GM21381 (cell line): ENCODE measurements at regions not wholly inside any gene's neighbourhood (a gene's known extent, or its start where the extent isn't known, plus 50 kb on each side); places are given as distances from the start of the nearest gene placed in this dataset.
"Not testable (repeated sequence)": the region's sequence is repeated elsewhere in the genome, so short reads cannot be mapped to it uniquely, and the experiment has no call there.

ENCODE experiments used
- ATAC-seq: cut with Tn5 transposase; IDR thresholded peaks from one replicate; pipeline ENCODE4 v1.9.1; 2021; ENCODE audit warnings: mild to moderate bottlenecking, moderate library complexity; ENCODE audit not compliant: unreplicated experiment

DNA sequence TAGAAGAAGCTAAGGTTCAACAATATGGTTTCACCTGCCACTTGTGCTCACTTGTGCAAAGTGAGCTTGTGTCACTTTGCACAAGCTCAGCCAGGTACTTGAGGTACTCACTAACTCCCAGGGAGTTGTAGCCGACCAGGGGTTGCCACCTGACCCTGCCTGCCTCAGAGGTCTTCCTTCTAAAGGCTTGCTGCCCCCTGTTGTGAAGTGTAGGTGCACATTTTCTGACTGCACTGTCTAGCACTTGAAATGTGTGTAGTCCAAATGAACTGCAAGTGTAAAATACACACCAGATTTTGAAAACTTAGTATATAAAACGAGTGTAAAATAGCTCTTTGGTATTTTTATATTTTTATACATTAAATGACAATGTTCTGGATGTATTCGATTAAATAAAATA lies 230.8 kb downstream of the DLEU7 start:
- no peak for ATAC-seq

DNA sequence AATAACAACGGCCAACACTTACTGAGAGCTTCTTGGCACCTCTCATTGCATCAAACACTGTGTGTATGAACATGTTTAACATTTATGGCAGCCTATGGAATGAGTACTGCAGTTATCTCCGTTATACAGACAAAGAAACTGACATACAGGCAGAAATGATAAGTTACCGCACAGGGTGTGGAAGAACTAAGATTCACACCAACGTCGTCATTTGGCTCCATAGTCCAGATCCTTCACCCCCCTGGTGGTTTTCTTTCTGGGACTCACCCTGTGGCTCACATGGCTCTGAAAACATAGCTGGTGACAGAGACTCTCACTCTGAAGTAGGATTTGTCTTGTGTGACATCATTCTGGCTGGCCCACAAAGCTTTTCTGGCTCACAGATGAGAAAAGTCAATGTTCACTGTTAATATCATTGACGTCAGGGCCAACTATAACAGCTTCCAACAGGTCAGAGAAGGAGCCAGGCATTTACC lies 230.1 kb downstream of the DLEU7 start:
- no peak for ATAC-seq

DNA sequence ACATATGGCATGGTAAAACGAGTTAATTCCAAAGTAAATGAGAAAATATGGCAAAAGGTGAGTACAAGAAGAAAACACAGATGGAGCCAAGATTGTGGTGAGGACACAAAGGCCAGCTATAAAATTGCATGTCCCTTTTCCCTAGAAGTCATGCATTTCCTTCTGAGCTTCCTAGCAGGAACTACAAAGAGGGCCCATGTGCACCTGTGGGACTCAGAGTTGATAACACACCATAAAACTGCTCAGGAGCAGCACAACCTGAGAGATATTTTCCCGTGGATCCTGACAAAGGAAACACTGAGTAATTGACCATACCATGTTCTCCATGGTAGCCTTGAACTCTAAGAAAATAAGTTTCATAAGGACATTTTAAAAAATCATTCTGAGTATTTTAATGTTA lies 228.3 kb downstream of the DLEU7 start:
- no peak for ATAC-seq

DNA sequence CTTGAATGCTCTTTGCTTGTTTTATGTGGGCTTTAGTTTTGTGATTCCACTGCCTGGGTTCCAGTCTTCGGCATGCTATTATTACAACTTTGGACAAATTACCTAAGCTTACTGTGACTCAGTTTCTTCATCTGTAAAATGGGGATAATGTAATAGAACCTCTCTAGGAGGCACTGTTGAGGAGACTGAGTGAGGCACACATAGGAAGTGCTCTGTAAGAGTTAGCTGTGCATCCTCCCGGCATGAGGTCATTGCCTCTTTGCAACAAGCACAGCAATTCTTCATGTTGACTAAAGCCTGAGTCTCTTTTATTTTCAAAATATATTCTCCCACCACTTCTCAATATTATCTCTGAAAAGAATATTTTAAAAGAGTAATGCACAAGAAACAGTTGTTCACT lies 227.4 kb downstream of the DLEU7 start:
- ATAC-seq: no peak

DNA sequence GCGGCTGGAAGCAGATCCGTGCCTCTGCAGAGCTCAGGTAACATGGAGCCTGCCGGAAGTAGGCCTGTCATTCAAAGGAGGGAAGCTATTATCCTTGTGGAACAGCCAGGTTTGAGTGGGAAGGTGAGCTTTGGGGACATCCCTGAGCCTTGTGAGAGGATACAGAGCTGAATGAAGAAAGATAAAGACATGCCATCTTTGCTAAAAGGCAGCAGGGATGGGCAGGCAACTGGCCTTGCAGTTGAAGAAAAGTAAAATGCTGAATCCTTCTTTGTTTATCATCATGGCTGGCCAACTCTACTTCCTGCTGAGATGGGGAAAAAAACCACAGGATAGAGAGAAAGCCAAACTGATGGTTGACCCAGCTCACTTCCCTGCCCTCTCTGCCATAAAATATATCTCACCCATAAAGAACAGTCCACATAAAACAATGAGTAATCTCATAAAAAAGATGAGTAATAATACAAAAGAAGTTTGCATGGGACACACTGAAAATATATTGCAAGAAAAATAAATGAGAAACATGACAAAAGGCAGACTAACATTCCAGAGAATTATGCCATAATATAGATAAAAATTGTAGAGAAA lies 226.3 kb downstream of the DLEU7 start:
- ATAC-seq: no peak

DNA sequence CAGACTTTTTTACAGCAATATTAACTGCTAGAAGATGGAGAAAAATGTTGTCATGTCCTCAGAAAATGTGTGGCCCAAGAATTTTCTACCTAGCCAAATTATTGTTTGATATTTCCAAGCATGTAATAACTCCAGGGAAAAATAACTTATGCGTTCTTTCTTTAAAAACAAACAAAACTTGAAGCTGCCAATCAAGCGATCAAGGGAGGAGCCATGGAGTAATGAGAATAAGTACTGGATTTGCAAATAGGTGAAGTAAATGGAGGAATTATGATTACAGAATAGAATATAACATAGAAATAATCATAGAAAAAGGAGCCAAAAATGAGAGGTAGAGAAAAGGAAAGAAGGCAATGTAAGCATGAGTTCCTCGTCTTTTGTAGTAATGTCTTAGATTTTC lies 225.3 kb downstream of the DLEU7 start:
- no peak for ATAC-seq

DNA sequence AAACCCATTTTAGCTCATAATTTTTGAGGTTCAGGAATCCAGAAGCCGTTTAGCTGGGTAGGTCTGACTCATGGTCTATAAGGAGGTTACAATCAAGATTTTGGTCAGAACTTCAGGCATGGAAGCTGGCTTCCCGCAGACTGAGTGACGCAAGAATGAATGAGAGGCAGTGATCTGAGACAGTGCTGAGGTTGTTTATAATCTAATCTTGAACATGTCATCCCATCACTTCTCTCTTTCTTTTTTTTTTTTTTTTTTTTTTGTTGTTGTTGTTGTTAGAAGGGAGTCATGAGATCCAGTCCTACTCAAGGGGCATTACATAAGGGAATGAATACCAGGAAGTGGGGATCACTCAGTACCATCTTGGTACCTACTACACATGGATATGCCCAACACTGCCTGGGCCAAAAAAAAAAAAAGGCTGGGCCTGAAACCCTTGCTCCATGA lies 217.4 kb downstream of the DLEU7 start:
- no peak for ATAC-seq

DNA sequence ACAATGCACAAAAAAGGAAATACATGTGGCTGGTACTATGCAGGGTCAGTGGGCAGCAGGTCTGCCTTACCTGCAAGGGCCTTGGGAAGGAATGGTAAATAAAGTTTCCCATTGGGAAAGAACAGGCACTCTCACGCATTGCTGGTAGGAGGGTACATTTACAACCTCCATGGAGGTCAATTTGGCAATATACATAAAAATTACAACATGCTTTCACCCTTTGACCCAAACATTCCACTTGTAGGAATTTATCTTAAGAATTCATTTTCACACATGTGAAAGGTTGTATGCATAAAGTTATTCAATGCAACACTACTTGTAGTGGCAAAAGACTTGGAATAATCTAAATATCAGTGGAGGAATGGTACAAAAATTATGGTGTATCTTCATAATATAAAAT lies 216.4 kb downstream of the DLEU7 start:
- no peak for ATAC-seq

DNA sequence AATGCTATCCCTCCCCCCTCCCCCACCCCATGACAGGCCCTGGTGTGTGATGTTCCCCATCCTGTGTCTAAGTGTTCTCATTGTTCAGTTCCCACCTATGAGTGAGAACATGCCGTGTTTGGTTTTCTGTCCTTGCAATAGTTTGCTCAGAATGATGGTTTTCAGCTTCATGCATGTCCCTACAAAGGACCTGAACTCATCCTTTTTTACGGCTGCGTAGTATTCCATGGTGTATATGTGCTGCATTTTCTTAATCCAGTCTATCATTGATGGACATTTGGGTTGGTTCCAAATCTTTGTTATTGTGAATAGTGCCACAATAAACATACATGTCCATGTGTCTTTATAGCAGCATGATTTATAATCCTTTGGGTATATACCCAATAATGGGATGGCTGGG lies 215.0 kb downstream of the DLEU7 start:
- not testable (repeated sequence) for ATAC-seq

DNA sequence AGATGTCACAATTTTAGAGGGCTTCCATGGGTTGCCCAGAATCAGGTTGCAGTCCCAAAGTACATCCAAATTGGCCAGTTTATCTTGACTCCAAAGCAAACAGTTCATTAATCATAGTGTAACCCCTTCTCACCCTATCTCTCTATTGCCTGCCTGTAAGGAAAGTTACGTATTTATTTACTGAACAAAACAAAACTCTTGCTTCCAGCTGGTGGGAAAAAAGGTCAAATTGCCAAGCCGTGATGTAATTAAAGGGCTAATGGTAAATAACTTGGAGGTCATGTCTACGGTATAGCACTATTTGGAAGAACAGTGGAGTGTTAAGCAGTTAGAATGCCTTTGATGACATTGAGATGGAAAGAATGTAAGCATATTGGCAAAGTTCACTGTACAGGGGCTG lies 214.0 kb downstream of the DLEU7 start:
- ATAC-seq: no peak

DNA sequence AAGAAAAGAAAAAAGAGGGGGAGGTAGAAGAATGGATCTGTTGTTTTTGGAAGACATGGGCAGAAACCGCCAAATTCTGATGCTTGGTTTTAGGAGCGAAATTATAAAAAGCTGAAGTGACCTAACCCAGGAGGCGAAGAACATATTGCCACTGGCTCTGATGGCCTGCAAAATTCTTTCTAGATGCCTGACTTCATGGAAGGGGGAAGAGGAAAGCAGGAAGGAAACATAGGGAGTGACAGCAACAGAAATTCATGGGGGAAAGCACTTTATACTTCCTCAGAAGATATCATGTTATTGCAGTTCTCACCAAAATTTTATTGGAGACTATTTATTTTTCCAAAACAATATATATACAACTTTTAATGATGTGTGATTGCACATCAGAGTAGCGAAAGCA lies 213.5 kb downstream of the DLEU7 start:
- no peak for ATAC-seq

DNA sequence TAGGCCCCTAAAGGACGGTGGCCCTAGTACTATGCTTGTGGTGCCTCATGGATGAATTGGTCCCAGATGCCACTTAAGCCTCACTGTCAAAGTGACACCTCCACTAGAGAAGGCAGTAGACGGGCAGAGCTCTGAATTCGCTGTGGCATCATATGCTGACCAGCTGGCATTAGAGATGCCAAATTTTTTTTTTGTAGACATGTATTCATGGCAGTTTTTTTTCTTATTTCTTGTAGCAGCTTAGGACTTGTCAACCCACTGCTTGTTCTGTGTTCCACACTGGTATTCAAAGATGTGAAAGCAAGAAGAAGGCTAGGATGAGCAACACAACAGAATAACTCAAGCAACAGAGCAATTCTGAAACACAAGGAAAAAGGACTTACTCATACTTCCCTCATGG lies 212.5 kb downstream of the DLEU7 start:
- no peak for ATAC-seq

DNA sequence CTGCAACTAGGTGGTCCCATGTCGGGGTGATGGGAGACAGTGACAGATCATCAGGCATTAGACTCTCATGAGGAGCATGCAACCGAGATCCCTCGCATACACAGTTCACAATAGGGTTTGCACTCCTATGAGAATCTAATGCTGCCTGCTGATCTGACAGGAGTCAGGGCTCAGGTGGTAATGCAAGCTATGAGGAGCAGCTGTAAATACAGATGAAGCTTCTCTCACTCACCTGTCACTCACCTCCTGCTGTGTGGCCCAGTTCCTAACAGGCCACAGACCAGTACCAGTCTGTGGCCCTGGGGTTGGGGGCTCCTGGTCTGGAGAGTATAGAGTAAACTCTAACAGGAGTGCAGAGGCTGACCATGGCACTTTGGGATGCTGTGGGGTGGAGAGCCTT lies 209.2 kb downstream of the DLEU7 start:
- ATAC-seq: no peak

DNA sequence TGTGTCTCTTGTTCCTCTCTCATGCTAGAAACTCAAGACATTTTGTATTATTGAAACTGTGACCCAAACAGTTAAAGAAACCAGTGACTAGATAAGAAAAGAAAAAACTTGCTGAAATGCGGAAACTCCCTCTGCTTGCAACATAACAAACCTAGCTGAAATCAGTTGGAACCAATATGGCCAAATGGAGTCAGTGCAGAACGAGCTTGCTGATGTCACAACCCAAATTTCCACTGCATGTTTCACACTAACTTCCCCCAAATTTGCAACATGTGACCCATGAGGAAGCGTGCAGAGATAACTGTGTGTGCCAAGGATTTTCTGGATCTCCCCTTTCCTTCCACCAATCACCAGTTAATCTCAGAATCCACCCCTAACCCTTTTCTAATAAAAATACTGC lies 208.0 kb downstream of the DLEU7 start:
- peak; percentile 43 for ATAC-seq

DNA sequence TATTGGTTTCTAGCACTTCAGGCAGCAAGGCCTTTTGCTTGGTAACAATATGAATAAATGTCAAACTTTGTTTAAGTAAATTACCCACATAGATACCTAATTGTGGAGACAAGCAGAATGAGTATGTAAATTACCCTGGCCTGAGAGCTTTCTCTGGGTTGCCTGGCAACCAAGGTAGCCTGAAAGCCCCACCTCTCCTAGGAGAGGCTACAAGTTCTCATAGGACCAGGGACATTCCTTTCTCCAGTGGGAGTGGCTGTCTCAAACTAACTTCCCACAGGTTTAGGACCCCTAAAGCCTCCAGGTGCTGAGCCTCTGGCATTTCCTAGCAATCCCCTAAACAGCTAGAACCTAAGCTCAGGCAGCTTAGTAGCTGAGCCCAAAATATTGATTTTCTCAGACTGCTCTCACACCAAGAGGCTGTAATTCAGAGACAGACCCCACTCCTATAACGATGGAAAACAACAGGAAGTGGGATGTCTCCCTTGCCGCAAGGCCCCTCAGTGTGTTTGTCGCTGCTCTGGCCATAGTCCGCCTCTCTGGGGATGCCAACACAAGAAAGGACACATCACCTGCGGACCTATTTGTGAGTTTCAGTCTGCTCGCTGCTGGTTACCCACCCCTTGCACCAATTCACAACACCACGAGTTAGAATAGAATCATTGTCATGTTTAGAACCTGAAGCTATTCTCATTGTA lies 207.3 kb downstream of the DLEU7 start:
- peak; percentile 74 for ATAC-seq

DNA sequence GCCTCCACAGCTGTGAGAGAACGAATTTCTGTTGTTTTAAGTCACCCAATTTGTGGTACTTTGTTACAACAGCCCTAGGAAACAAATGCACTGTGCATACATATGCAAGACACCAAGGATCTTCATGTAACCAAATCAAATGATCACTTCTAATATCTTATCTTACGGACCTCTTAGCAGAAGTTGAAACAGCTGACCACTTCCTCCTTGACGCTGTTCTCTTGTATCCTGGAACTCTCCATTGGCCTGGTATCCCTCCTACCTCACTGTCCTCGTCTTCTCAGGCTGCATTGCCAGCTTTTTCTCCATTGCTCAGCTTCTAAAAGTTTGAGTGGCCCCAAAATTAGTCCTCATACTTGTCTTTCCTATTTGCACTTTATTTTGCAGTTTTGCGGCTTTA lies 200.4 kb downstream of the DLEU7 start:
- ATAC-seq: no peak

DNA sequence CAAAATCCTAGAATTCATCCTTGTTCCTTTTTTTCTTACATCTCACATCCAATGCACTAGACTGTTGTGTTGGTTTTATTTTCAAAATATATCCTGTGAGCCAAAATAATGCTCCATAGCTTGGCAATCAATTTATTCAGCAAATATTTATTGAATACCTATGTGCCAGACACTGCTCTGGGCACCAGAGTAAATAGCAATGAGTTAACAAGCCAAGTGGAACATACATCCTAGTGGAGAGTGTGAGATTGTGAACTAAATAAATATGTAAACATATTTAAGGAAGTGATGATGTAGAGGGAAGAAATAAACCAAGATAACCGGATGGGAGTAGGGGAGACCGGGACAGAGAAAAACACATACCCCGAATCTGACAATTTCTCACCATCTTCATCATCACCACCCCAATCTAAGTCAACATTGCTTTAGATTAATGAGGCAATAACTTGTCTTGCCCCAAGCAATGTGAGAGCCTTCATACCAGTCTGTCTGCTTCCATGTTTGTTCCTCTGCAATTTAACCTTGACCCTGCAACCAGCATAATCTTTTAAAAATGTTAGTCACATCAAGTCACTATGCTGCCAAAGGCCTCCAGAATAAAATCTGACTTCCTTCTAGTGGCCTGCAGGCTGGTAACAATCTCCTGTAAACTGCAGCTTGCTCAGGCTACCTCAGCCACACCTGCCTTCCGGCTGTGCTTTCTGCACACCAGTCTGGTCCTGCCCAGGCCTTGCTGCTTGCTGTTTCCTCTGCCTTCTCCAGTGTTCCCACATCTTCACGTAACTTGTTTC lies 199.2 kb downstream of the DLEU7 start:
- no peak for ATAC-seq

DNA sequence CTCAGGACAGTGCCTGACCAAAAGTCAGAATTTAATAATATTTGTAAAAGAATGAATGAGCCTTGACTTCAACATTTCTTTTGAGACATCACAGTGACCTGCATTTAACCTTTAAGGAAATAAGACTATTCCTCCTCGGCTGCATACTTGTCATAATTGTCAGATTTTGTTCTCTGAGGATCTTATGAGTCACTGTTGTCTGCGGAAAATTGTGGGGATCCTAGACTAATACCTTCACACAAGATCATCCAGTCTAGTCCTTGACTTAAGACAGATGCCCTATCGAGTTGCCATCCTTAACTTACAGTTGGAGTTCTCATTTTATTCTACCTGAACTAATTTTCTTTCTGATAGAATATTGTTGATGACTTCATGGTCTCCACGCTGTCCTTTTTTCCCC lies 198.4 kb downstream of the DLEU7 start:
- ATAC-seq: no peak

DNA sequence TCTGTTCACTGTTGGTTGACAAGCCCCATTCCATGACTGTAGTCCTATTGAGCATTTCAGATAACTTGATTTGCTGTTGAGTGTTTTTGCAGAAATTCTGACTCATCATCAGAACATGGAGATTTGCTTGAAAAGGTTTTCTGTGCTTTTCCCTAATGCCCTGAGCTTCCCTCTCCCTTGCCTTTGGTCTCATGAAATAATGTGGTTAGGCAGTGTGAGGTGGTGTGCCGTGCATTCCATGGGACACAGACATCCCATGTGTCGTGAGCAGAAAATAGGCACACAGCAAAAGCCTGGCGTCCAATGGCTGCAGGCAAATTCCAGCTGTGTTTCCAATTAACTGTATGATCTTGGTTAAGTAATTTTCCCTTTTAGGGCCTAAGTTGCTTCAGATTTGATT lies 197.4 kb downstream of the DLEU7 start:
- ATAC-seq: no peak

DNA sequence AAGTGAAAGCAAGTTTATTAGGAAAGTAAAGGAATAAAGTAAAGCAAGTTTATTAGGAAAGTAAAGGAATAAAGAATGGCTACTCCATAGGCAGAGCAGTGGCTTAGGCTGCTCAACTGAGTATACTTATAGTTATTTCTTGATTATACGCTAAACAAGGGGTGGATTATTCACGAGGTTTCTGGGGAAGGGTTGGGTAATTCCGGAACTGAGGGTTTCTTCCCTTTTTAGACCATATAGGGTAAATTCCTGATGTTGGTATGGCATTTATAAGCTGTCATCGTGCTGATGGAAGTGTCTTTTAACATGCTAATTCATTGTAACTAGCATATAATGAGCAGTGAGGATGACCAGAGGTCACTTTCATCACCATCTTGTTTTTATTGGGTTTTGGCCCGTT lies 194.3 kb downstream of the DLEU7 start:
- ATAC-seq: no peak

DNA sequence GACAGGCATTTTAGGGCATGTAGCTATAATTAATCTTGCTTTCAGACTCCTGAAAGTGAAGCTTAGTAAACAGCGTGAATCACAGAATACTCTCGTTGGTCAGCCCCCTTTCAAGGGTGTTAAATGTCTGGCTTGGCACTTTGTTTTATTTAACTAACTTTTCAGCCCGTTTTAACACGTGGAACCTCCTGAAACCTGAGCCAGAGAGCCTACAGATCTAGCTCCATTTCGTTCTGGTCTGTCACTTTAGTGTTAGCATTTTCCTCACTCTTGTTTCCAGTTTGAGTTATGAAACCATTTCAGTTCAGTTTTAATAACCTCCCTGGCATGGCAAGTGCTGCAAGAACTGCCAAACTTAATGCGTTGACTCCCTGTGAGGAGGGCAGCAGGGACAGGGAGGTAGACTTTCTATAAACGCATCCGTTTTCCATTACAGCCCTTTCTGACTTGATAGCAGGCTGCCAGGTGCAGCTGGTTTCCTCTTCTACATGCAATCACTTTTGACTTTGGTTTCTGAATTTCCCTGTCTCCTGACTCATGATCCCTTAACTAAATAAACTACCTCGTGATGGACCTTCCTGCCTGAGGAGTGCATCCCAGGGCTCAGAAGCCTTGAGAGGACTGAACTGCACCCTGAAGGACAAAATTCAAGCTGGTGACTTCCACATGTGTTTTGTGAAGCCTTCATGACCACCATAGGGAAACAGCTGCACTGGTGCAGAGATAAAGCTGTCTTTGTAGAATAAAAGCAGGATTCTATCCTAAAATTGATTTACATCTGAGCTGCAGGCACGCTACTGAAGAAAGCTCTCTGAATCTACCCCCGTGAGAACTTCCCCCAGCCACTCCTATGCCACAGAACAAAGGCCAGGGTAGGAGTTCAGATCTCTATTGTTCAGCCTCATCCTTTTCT lies 192.6 kb downstream of the DLEU7 start:
- no peak for ATAC-seq
